PC-9 (cell line): ENCODE measurements at regions not wholly inside any gene's neighbourhood (a gene's known extent, or its start where the extent isn't known, plus 50 kb on each side); places are given as distances from the start of the nearest gene placed in this dataset.

Experiments
- BruUV-seq: library from RNA; stranded (reverse); fragments of 400-500 nt; replicated peaks from 2 replicates; lab custom pipeline; 2021; lab: Mats Ljungman, UMichigan
- CTCF ChIA-PET: fragments of 300-600 bp; sonication (Branson Sonifier 250); formaldehyde crosslinking; loops from one replicate; lab custom pipeline; 2022; ENCODE audit warnings: antibody characterized with exemption; lab: Charles Lee
- POLR2A ChIA-PET: fragments of 300-600 bp; sonication (Branson Sonifier 250); formaldehyde crosslinking; loops from one replicate; lab custom pipeline; 2022; ENCODE audit warnings: antibody characterized with exemption; ENCODE audit not compliant: unreplicated experiment; lab: Charles Lee
- DNase-seq, 2 experiments: peaks; one replicate each; pipeline versions ENCODE4 v3.0.0 to v3.0.0-alpha.2; 2015 to 2022; ENCODE audit warnings: mixed read lengths in 1 of 2
- H2AFZ ChIP-seq: fragments of 200-600 bp; sonication (generic); 2 replicates; pipeline ENCODE4 v1.8.1; 2017; ENCODE audit warnings: antibody characterized with exemption
- H3F3A ChIP-seq: fragments of 200-600 bp; sonication (generic); 2 replicates; pipeline ENCODE4 v1.8.1; 2017; ENCODE audit warnings: antibody characterized with exemption, mild to moderate bottlenecking, low read depth; ENCODE audit not compliant: insufficient read depth
- H3K27ac ChIP-seq: fragments of 200-600 bp; sonication (generic); 2 replicates; pipeline ENCODE4 v1.6.1; 2016; ENCODE audit warnings: mixed run types
- H3K27me3 ChIP-seq: fragments of 200-600 bp; sonication (generic); 2 replicates; pipeline ENCODE4 v1.6.1; 2016; ENCODE audit warnings: low read depth, mixed run types; ENCODE audit not compliant: insufficient read depth
- H3K36me3 ChIP-seq: fragments of 200-600 bp; sonication (generic); 2 replicates; pipeline ENCODE4 v1.6.1; 2016; ENCODE audit warnings: low read depth, mixed run types
- H3K4me1 ChIP-seq: fragments of 200-600 bp; sonication (generic); replicated peaks from 2 replicates; pipeline ENCODE4 v1.6.1; 2016; ENCODE audit warnings: mixed run types; ENCODE audit not compliant: insufficient read depth
- H3K4me2 ChIP-seq: fragments of 200-600 bp; sonication (generic); 2 replicates; pipeline ENCODE4 v1.6.1; 2017; ENCODE audit warnings: mixed run types
- H3K4me3 ChIP-seq: fragments of 200-600 bp; sonication (generic); 2 replicates; pipeline ENCODE4 v1.6.1; 2016; ENCODE audit warnings: mixed run types
- H3K79me2 ChIP-seq: fragments of 200-600 bp; sonication (generic); 2 replicates; pipeline ENCODE4 v1.6.1; 2017; ENCODE audit warnings: low read depth, mixed run types
- H3K9me2 ChIP-seq: fragments of 200-600 bp; sonication (generic); 2 replicates; pipeline ENCODE4 v1.8.1; 2017; ENCODE audit warnings: mild to moderate bottlenecking; ENCODE audit not compliant: insufficient read depth
- H3K9me3 ChIP-seq: fragments of 200-600 bp; sonication (generic); 2 replicates; pipeline ENCODE4 v1.8.1; 2016; ENCODE audit warnings: low read depth; ENCODE audit not compliant: insufficient read depth
- H4K20me1 ChIP-seq: fragments of 200-600 bp; sonication (generic); 2 replicates; pipeline ENCODE4 v1.8.1; 2017; ENCODE audit not compliant: insufficient read depth
- EZH2 ChIP-seq: fragments of 200-600 bp; sonication (generic); IDR thresholded peaks from 2 replicates; pipeline ENCODE4 v1.8.0; 2017; ENCODE audit warnings: antibody characterized with exemption, low read depth
- intact Hi-C: fragments of 100-400 bp; cut with micrococcal nuclease; formaldehyde crosslinking; loops from one replicate; pipeline ENCODE4 v1.10.0; 2022; ENCODE audit not compliant: unreplicated experiment
- TF ChIP-seq, protein P1 (sequence below): fragments of 200-600 bp; sonication (generic); conservative IDR thresholded peaks from 2 replicates; pipeline ENCODE4 v1.6.1; 2017; ENCODE audit warnings: mixed run types, antibody characterized with exemption, mild to moderate bottlenecking, moderate library complexity

DNA sequence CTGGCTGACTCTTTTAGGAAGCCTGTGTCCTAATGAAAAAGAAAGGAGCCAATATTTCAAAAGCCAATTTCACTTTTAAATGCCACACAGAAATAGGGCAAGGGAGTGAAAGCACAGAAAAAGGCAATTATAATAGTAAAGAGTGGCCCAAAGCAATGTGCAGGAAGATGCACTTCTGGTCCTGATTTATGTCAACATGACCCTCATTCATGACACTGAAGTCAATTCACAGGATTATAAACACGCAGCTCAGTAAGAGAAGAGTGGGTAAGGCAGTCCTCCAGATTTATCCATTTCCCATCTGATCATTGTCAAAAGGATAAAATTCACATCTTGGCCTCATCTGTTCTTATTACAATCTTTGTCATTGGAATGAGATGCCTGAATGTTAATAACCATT lies 1049.7 kb upstream of the RAG2 start:
- BruUV-seq: no TSS peak
- TF ChIP-seq EZH2: no peak
- TF ChIP-seq, protein P1, sequence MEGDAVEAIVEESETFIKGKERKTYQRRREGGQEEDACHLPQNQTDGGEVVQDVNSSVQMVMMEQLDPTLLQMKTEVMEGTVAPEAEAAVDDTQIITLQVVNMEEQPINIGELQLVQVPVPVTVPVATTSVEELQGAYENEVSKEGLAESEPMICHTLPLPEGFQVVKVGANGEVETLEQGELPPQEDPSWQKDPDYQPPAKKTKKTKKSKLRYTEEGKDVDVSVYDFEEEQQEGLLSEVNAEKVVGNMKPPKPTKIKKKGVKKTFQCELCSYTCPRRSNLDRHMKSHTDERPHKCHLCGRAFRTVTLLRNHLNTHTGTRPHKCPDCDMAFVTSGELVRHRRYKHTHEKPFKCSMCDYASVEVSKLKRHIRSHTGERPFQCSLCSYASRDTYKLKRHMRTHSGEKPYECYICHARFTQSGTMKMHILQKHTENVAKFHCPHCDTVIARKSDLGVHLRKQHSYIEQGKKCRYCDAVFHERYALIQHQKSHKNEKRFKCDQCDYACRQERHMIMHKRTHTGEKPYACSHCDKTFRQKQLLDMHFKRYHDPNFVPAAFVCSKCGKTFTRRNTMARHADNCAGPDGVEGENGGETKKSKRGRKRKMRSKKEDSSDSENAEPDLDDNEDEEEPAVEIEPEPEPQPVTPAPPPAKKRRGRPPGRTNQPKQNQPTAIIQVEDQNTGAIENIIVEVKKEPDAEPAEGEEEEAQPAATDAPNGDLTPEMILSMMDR: no peak

DNA sequence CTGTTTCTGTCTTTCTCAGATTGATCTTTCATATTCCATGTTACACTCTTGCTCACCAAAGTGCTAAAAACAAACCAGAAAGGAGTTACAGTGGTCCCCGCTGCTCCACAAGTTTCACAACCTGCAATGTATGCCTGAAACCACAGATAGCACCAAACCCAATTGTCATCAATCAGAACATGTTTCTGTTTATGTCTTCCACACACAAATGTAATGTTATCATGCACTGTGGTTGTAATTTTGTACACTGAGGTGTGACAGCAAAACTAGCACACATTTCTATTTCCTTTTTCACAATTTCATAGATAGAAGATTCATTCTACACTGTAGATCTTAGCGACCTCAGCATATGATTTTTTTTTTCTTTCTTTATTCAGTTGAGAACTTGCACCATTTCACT lies 1045.9 kb upstream of the RAG2 start:
- Histone ChIP-seq H3K4me1 (no peaks in the 10 kb centered on the region), H3K4me2 (no peak overlapping the region), H3K9me3 (no peaks in the 10 kb centered on the region), H3F3A (no peaks in the 10 kb centered on the region), H3K27me3 (no peaks in the 10 kb centered on the region), H3K27ac (no peak overlapping the region), H3K9me2 (0 out of 2 replicates have a peak, but pooled peaks cover 6% of the 10 kb centered on the region), H3K36me3 (no peaks in the 10 kb centered on the region), H4K20me1 (no peaks in the 10 kb centered on the region), H3K79me2 (no peaks in the 10 kb centered on the region), H3K4me3 (no peak overlapping the region), H2AFZ (no peak overlapping the region)
- BruUV-seq: no TSS peak
- no peak for DNase-seq
- intact Hi-C loops: no loop called here
- no peak for TF ChIP-seq EZH2
- TF ChIP-seq, protein P1: no peak
- CTCF ChIA-PET: no interaction called here
- POLR2A ChIA-PET: no interaction called here

More for the DNA sequence above, 1049.7 kb upstream of the RAG2 start:
- Histone ChIP-seq H3K27ac (no peak overlapping the region), H3K79me2 (no peaks in the 10 kb centered on the region), H3K36me3 (no peaks in the 10 kb centered on the region), H3K4me3 (no peak overlapping the region), H3K4me2 (no peak overlapping the region), H3K4me1 (no peaks in the 10 kb centered on the region), H2AFZ (no peak overlapping the region), H3F3A (no peaks in the 10 kb centered on the region), H3K9me3 (no peaks in the 10 kb centered on the region), H3K9me2 (0 out of 2 replicates have a peak, but pooled peaks cover 6% of the 10 kb centered on the region), H4K20me1 (no peaks in the 10 kb centered on the region), H3K27me3 (no peaks in the 10 kb centered on the region)
- ChIA-PET POLR2A (no interaction called here), CTCF (no interaction called here)
- intact Hi-C loops: no loop called here
- DNase-seq: no peak

DNA sequence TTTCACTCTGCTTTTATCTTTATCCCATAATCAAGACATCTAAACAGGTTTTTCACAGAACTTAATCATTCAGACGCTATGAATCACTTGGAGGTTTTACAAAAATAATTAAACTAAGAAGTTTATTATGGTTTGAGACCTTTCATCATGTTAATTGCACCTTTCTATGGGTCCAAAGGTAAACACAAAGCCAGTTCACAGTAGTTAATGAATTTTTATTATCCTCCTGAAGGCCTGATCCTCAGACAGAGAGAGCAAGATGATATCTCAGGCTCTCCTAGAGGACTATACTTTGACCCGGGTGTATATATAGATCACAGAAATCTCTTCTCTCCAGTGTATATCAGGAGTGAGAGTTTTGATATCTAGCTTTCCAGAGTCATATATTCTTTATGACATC lies 1044.3 kb upstream of the RAG2 start:
- no peak for DNase-seq
- H3K9me3 ChIP-seq: no peaks in the 10 kb centered on the region
- H3K4me1 ChIP-seq: no peaks in the 10 kb centered on the region
- H3K36me3 ChIP-seq: no peaks in the 10 kb centered on the region
- no peaks in the 10 kb centered on the region for H3F3A ChIP-seq
- peak overlapping the region; percentile 53; the same call in 1 of the 2 replicates for H2AFZ ChIP-seq
- no TSS peak for BruUV-seq
- H3K4me3 ChIP-seq: no peak overlapping the region
- POLR2A ChIA-PET: no interaction called here
- intact Hi-C loops: no loop called here
- TF ChIP-seq EZH2: no peak
- TF ChIP-seq, protein P1: no peak
- 0 out of 2 replicates have a peak, but pooled peaks cover 6% of the 10 kb centered on the region for H3K9me2 ChIP-seq
- H3K27me3 ChIP-seq: no peaks in the 10 kb centered on the region
- no peak overlapping the region for H3K4me2 ChIP-seq
- CTCF ChIA-PET: no interaction called here
- no peaks in the 10 kb centered on the region for H4K20me1 ChIP-seq
- no peak overlapping the region for H3K27ac ChIP-seq
- no peaks in the 10 kb centered on the region for H3K79me2 ChIP-seq
